GM12892 (cell line): ENCODE measurements at regions not wholly inside any gene's neighbourhood (a gene's known extent, or its start where the extent isn't known, plus 50 kb on each side); places are given as distances from the start of the nearest gene placed in this dataset.

Experiments used
- POLR2A ChIP-seq: IDR thresholded peaks from 2 replicates; pipeline ENCODE4 v1.6.1; 2011; ENCODE audit warnings: low read depth, low read length, control low read depth
- POLR2AphosphoS5 ChIP-seq: IDR thresholded peaks from 2 replicates; pipeline ENCODE4 v1.6.1; 2011; ENCODE audit warnings: low read depth, low read length, control low read depth

DNA sequence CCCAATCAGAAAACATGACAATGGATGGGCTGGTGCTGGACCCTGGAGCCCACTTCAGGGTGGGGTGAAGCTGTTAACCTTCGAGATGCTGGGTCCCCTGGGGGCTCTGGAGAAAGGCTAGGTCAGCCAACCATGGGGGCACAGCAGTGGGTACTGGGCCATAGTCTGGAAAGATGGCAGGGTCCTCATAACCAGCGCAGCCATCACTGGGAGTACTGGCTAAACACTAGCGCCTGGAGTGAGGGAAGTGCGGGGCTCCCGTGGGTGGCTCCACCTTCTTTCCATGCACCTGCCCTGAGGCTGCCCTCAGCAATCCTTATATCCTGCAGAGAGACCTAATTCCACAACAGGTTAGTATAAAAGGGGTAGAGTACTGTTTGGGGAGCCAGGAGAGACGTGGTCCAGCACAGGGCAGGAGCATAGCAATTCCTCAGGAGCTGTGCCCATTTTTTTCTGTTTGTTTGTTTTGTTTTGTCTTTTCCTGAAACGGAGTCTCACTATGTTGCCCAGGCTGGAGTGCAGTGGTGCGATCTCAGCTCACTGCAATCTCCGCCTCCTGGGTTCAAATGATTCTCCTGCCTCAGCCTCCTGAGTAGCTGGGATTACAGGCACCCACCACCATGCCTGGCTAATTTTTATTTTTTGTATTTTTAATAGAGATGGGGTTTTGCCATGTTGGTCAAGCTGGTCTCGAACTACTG, 122.6 kb upstream of the MEF2A start:
- TF ChIP-seq POLR2AphosphoS5, result no peak
- no peak for TF ChIP-seq POLR2A
